ENCODE measurements at regions not wholly inside any gene's neighbourhood (a gene's known extent, or its start where the extent isn't known, plus 50 kb on each side); places are given as distances from the start of the nearest gene placed in this dataset.

- no peak for DNase-seq (ENCODE audit: low spot score)
Measured at GRCh38 chr7:13035233-13035632, 347.8 kb downstream of the ARL4A start.

- no peak for DNase-seq (ENCODE audit: low spot score)
Measured at GRCh38 chr7:13036256-13036780, 348.9 kb downstream of the ARL4A start.

GRCh38 chr7:13037216-13037615 is 349.8 kb downstream of the ARL4A start:
- DNase-seq (ENCODE audit: low spot score), result no peak

- no peak for DNase-seq (ENCODE audit: low spot score)
Measured at GRCh38 chr7:13041368-13041988, 354.0 kb downstream of the ARL4A start.

- no peak for DNase-seq (ENCODE audit: low spot score)
Measured at GRCh38 chr7:13042605-13043236, 355.3 kb downstream of the ARL4A start.

GRCh38 chr7:13044309-13044708 is 356.9 kb downstream of the ARL4A start:
- no peak for DNase-seq (ENCODE audit: low spot score)

GRCh38 chr7:13047061-13047460 is 359.6 kb downstream of the ARL4A start:
- no peak for DNase-seq (ENCODE audit: low spot score)

- no peak for DNase-seq (ENCODE audit: low spot score)
Measured at GRCh38 chr7:13049946-13050345, 362.5 kb downstream of the ARL4A start.

- DNase-seq (ENCODE audit: low spot score), result no peak
Measured at GRCh38 chr7:13050703-13051102, 363.3 kb downstream of the ARL4A start.

- DNase-seq (ENCODE audit: low spot score), result no peak
Measured at GRCh38 chr7:13055732-13056368, 368.4 kb downstream of the ARL4A start.

GRCh38 chr7:13057462-13058200 is 370.2 kb downstream of the ARL4A start:
- peak; percentile 15 for DNase-seq (ENCODE audit: low spot score)

GRCh38 chr7:13060173-13060572 is 372.7 kb downstream of the ARL4A start:
- no peak for DNase-seq (ENCODE audit: low spot score)

GRCh38 chr7:13061115-13061514 is 373.7 kb downstream of the ARL4A start:
- DNase-seq (ENCODE audit: low spot score), result no peak

GRCh38 chr7:13062631-13063030 is 375.2 kb downstream of the ARL4A start:
- no peak for DNase-seq (ENCODE audit: low spot score)

- DNase-seq (ENCODE audit: low spot score), result no peak
Measured at GRCh38 chr7:13067036-13067435, 379.6 kb downstream of the ARL4A start.

- no peak for DNase-seq (ENCODE audit: low spot score)
Measured at GRCh38 chr7:13068032-13068431, 380.6 kb downstream of the ARL4A start.

- DNase-seq (ENCODE audit: low spot score), result no peak
Measured at GRCh38 chr7:13069841-13070240, 382.4 kb downstream of the ARL4A start.

- DNase-seq (ENCODE audit: low spot score), result no peak
Measured at GRCh38 chr7:13072014-13072413, 384.6 kb downstream of the ARL4A start.

GRCh38 chr7:13077466-13077865 is 390.0 kb downstream of the ARL4A start:
- DNase-seq (ENCODE audit: low spot score), result peak; percentile 3

GRCh38 chr7:13078105-13078504 is 390.7 kb downstream of the ARL4A start:
- no peak for DNase-seq (ENCODE audit: low spot score)

GRCh38 chr7:13090959-13091358 is 403.5 kb downstream of the ARL4A start:
- no peak for DNase-seq (ENCODE audit: low spot score)

- DNase-seq (ENCODE audit: low spot score), result no peak
Measured at GRCh38 chr7:13091974-13092707, 404.7 kb downstream of the ARL4A start.
